NCI-H2196 treated with DMSO at 0.1 percent for 48 hours (cell line): ENCODE measurements at regions not wholly inside any gene's neighbourhood (a gene's known extent, or its start where the extent isn't known, plus 50 kb on each side); places are given as distances from the start of the nearest gene placed in this dataset.
"Not testable (repeated sequence)": the region's sequence is repeated elsewhere in the genome, so short reads cannot be mapped to it uniquely, and the experiment has no call there.

ENCODE experiments used
- DNase-seq: peaks from one replicate; lab custom pipeline; 2025; ENCODE audit not compliant: unreplicated experiment; lab: John Stamatoyannopoulos, UW

DNA sequence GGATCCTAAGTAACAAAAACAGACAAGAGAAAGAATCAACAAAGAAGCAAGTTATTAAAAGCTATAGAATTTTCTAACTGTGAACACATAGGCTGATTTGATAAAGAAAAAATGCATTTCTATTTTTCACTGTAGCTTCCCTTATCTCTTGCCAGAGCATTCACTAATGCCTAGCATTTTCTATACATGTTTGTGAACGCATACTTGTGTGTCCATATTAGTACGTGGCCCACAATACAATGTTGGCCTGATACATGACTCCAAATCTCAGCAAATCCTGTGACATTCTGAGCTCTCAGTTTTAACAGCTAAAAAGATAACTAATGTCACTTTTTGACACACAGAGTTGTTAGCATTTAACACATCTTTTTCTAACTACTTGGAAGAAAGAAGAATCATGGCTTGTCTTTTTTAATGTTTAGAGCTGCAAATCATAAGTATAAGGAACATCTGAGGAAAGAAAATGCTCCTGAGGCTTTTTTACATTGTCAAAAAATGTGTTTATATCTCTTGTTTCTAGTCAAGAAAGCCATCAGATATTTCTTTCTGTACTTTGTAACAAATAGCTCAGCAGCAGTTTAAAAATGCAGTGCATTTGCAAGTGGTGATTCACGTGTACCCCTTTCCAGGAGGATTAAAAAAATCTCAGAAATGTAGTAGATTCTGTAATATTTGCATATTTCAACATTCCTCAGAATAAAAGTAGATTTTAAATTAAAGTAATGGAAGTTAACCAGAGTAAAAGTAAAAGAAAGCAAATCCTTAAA lies 1646.8 kb upstream of the TMEFF2 start:
- no peak for DNase-seq

DNA sequence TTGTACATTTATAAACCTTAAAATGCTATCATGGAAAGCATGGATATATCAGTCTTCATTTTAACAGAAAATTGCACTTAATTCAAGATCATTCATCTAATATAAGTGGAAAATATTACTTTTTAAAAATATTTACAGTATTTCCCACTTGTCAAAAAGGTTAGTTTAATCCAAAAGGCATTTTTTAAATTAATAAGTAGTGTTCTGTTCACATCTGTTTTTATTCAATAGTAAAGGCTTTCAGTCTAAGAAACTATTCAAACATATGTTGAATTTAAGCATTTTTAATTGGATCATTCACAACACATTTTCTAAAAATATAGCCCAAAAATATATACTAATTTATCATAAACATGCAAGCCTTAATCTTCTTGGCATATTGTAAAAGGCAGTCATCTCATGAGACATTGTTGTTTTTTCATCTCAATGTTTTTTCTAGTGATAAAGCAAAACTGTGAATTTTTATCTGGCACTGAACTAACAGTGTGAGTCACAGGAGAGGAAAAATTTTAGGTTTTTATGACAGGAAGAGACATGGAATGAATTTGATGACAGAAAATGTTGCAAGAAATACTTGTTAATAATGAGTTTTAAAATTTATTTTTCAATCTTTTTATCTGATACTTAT lies 1642.5 kb upstream of the TMEFF2 start:
- no peak for DNase-seq

DNA sequence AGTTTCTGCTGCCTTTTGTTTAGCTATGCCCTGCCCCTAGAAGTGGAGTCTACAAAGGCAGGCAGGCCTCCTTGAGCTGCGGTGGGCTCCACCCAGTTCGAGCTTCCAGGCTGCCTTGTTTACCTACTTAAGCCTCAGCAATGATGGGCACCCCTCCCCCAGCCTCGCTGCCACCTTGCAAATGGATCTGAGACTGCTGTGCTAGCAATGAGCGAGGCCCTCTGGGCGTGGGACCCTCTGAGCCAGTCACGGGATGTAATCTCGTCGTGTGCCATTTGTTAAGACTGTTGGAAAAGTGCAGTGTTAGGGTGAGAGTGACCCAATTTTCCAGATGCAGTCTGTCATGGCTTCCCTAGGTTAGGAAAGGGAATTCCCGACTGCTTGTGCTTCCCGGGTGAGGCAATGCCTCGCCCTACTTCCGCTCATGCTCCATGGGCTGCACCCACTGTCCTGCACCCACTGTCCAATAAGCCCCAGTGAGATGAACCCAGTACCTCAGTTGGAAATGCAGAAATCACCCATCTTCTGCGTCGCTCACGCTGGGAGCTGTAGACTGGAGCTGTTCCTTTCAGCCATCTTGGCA lies 1641.8 kb upstream of the TMEFF2 start:
- not testable (repeated sequence) for DNase-seq

DNA sequence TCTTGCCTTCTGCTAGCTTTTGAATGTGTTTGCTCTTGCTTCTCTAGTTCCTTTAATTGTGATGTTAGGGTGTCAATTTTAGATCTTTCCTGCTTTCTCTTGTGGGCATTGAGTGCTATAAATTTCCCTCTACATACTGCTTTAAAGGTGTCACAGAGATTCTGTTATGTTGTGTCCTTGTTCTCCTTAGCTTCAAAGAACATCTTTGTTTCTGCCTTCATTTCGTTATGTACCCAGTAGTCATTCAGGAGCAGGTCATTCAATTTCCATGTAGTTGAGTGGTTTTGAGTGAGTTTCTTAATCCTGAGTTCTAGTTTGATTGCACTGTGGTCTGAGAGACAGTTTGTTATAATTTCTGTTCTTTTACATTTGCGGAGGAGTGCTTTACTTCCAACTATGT lies 1639.2 kb upstream of the TMEFF2 start:
- DNase-seq = not testable (repeated sequence)

DNA sequence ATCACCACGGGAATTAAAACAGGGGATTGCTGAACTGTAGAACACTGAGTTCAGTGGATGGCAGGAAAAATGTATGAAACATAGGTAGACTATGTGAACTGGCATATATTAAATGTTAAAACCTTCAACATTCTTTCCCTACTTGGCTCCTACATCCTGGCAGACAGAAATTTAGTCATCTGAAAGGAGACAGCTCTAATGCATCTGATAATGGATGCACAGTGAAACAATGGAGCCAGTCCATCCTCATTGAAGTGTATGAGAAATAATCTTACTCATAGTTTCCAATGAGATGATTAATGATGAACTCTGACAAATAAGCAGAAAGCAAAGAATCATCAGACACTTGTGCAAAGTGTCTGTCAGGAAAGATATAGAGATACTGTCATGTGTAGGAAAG lies 1629.7 kb upstream of the TMEFF2 start:
- no peak for DNase-seq

DNA sequence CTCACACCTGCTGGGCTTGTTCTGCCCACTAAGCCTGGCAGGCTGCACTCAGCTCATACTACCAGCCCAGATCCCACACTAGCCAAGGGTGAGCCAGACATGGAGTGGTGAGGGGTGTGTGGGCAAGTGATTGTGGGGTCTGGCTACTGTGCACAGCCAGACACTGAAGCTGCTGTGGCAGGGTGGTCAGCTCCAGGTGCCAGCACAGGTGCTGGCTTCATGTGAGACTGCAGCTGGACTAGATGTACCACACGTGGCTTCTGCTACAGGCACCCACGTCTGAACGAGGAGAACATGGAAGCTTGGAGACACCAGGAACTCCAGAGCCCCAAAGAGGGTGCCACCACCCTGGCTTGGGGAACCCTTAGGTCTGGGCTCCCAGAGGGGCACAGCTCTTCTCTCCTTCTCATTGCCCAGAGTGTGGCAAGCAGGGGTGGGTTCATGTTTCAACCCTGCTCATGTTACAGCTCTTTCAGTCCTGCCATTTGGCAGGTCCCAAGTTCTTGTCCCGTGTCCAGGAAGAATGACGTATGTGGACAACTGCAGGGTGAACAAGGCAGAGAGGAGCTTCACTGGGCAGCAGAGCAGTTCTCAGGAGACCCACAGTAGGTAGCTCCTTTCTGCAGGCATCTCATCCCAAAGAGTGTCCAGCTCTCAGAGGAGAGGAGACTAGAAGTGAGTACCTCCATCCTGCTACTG lies 1624.2 kb upstream of the TMEFF2 start:
- no peak for DNase-seq

- no peak for DNase-seq
These were observed 1621.3 kb upstream of the TMEFF2 start for GRCh38 chr2:193816008-193816407.

- DNase-seq = no peak
These were observed 1615.8 kb upstream of the TMEFF2 start for GRCh38 chr2:193810533-193810932.

- no peak for DNase-seq
These were observed 1614.1 kb upstream of the TMEFF2 start for GRCh38 chr2:193808877-193809276.

DNA sequence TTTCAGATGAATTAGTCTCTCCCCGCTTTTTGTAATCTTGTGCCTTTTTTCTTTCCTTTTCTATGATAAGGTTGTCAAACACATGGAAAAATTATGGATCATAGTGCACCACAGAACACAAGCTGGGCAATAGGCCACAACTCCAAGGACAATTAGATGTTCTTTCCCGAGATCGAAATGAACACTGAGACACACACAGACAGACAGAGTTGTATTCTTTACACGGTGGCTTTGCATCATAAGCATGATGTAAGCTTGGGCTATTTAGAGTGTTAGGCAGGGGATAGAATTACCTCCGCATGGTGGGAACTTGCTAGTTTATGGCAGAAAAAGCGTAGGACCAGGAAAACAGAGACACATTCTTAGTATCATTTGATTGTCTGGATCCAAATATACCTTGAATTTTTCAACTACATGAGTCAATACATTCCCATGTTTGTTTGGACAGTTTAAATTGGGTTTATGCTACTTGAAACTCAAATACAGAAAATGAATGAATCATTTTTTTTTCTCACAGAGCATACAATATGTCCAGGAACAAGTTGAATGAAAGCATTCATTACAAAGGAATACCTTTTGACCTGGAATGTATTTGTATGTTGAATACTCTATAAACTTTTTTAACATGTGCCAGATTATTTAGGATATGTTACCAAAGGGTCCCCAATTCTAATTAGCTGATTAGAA lies 1611.5 kb upstream of the TMEFF2 start:
- DNase-seq = no peak

DNA sequence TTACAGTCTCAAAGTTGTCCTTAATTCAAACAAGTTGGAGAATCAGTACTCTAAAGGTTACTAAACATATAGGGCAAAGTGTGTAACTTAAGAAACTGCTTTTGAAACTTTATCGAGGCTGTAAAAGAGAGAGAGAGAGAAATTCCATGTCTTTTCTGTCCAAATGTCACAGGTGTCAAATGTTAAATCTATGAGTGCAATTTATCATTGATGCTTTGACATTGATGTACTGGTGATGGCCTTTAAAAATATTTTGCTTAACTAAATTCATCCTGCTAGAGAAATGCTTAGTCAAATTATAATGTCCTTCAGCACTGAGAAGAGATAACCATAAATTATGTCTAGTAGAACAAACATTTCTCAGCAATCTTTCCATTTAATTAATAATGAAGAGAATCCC lies 1602.1 kb upstream of the TMEFF2 start:
- no peak for DNase-seq

GRCh38 chr2:193793914-193794313 lies 1599.2 kb upstream of the TMEFF2 start:
- DNase-seq = no peak

GRCh38 chr2:193783681-193784080 lies 1588.9 kb upstream of the TMEFF2 start:
- no peak for DNase-seq

GRCh38 chr2:193778293-193778692 lies 1583.6 kb upstream of the TMEFF2 start:
- DNase-seq = no peak

- DNase-seq = no peak
These were observed 1582.3 kb upstream of the TMEFF2 start for GRCh38 chr2:193776988-193777387.

- DNase-seq = no peak
These were observed 1579.4 kb upstream of the TMEFF2 start for GRCh38 chr2:193774166-193774565.

GRCh38 chr2:193751299-193751698 lies 1556.6 kb upstream of the TMEFF2 start:
- no peak for DNase-seq

DNA sequence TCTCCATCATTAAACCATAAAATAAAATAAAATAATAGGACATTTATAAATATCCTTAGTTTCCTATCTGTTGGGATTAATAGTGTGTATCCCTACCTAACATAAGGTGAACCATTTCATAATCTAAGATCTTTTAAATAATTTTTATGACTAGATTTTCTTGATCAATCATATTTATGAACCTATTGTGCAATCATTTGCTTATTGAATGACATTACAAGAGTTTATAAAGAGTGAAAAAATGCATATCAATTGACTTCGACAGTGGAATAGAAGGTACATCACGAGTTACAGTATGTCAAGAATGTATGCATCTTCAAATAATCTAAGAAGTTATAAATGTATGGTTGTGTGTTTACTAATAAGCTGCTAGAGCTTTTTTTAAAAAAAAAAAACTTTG lies 1554.8 kb upstream of the TMEFF2 start:
- DNase-seq = no peak

DNA sequence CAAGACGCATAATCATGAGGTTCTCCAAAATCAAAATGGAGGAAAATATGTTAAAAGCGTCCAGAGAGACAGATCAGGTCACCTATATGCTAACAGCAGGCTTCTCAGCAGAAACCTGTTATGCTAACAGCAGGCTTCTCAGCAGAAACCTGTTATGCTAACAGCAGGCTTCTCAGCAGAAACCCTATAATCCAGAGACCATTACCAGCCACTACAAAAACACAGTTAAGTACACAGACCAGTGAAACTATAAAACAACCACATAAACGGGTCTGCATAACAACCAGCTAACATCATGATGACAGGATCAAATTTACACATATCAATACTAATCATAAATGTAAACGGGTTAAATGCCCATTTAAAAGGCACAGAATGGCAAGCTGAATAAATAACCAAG lies 1548.4 kb upstream of the TMEFF2 start:
- DNase-seq = no peak

DNA sequence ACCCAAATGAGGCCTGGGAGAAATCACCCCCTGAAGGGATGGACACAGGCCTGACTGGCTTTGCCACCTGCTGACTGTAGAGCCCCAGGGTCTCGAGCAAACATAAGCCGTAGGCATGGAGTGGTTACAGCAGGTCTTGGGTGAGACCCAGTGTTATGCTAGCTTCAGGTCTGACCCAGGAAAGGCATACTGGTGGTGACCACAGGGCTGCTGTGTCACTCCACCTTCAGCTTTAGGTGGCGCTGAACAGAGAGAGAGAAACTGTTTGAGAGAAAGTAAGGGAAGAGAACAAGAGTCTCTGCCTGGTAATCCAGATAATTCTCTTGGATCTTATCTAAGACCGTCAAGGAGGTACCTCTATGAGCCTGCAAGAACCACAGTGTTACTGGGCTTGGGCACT lies 1544.2 kb upstream of the TMEFF2 start:
- no peak for DNase-seq

DNA sequence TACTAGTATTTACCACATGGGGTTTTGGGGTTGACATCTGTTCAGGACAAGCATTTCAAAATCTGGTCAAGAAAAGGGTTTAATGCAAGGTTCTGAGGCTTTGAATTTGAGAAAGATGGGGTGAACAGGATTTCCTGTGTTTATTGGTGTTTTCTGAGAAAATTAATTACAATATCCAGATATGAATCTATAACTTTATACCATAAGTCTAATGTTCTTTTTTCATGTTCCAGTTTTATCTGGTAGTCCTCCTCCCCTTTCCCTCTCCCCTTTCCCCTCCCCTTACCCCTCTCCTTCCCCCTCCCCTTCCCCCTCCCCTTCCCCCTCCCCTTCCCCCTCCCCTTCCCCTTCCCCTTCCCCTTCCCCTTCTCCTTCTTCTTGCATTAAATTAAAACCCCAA lies 1518.2 kb upstream of the TMEFF2 start:
- no peak for DNase-seq
